GM19328 (cell line): ENCODE measurements at regions not wholly inside any gene's neighbourhood (a gene's known extent, or its start where the extent isn't known, plus 50 kb on each side); places are given as distances from the start of the nearest gene placed in this dataset.
"Not testable (repeated sequence)": the region's sequence is repeated elsewhere in the genome, so short reads cannot be mapped to it uniquely, and the experiment has no call there.

ENCODE experiments used
- ATAC-seq: cut with Tn5 transposase; IDR thresholded peaks from one replicate; pipeline ENCODE4 v1.9.1; 2021; ENCODE audit warnings: mild to moderate bottlenecking, moderate library complexity; ENCODE audit not compliant: unreplicated experiment

- no peak for ATAC-seq
Measured at GRCh38 chr2:16374671-16375070, 291.0 kb downstream of the CYRIA start.

GRCh38 chr2:16373341-16373740, 292.3 kb downstream of the CYRIA start:
- ATAC-seq = no peak

- ATAC-seq = no peak
Measured at GRCh38 chr2:16371751-16372150, 293.9 kb downstream of the CYRIA start.

GRCh38 chr2:16368951-16369350, 296.7 kb downstream of the CYRIA start:
- ATAC-seq = no peak

- no peak for ATAC-seq
Measured at GRCh38 chr2:16368328-16368727, 297.3 kb downstream of the CYRIA start.

GRCh38 chr2:16365366-16365765, 300.3 kb downstream of the CYRIA start:
- no peak for ATAC-seq

GRCh38 chr2:16363581-16363980, 302.1 kb downstream of the CYRIA start:
- ATAC-seq = no peak

GRCh38 chr2:16362611-16363010, 303.0 kb downstream of the CYRIA start:
- no peak for ATAC-seq

GRCh38 chr2:16361261-16361995, 304.2 kb downstream of the CYRIA start:
- no peak for ATAC-seq

- ATAC-seq = no peak
Measured at GRCh38 chr2:16359961-16360360, 305.7 kb downstream of the CYRIA start.

- no peak for ATAC-seq
Measured at GRCh38 chr2:16357188-16357587, 308.4 kb downstream of the CYRIA start.

GRCh38 chr2:16351541-16351940, 314.1 kb downstream of the CYRIA start:
- no peak for ATAC-seq

- no peak for ATAC-seq
Measured at GRCh38 chr2:16351137-16351536, 314.5 kb downstream of the CYRIA start.

GRCh38 chr2:16350211-16350610, 315.4 kb downstream of the CYRIA start:
- ATAC-seq = no peak

- no peak for ATAC-seq
Measured at GRCh38 chr2:16349811-16350210, 315.8 kb downstream of the CYRIA start.

- ATAC-seq = no peak
Measured at GRCh38 chr2:16348821-16349515, 316.7 kb downstream of the CYRIA start.

GRCh38 chr2:16346671-16347070, 319.0 kb downstream of the CYRIA start:
- no peak for ATAC-seq

GRCh38 chr2:16345231-16345630, 320.4 kb downstream of the CYRIA start:
- not testable (repeated sequence) for ATAC-seq

- ATAC-seq = no peak
Measured at GRCh38 chr2:16339206-16339605, 326.4 kb downstream of the CYRIA start.

- ATAC-seq = no peak
Measured at GRCh38 chr2:16338026-16338425, 327.6 kb downstream of the CYRIA start.

GRCh38 chr2:16336916-16337315, 328.7 kb downstream of the CYRIA start:
- no peak for ATAC-seq

- no peak for ATAC-seq
Measured at GRCh38 chr2:16336491-16336890, 329.1 kb downstream of the CYRIA start.
